ENCODE measurements at regions not wholly inside any gene's neighbourhood (a gene's known extent, or its start where the extent isn't known, plus 50 kb on each side); places are given as distances from the start of the nearest gene placed in this dataset.
"Not testable (repeated sequence)": the region's sequence is repeated elsewhere in the genome, so short reads cannot be mapped to it uniquely, and the experiment has no call there.

DNA sequence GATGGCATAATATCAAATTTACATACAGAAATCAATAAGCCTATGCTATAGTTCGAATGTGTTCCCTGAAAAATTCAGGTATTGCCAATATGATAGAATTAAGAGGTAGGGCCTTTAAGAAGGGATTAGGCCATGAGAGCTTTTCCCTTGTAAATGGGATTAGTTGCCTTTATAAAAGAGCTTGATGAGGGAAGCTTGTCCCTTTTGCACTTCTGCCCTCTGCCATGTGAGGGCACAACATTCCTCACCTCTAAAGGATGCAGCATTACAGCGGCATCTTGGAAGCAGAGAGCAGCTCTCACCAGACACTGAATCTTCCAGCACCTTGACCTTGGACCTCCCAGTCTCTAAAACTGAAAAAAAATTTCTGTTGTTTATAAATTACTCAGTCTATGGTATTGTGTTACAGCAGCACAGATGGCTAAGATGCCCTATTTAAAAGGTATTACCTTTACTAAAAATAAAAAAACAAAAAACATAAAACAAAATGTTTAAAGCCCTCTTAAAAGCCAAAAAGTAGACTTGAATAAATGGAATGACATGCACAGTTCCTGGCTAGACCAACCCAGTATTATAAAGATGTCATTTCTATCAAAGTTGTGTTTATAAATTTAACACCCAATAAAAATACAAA, 909.6 kb downstream of the REEP3 start:
- Histone ChIP-seq H3K4me1 (ENCODE audit: control insufficient read depth, insufficient read depth, low read depth, low read length) (no peaks in the 10 kb centered on the region), H3K4me3 (ENCODE audit: insufficient read depth in 1 of 2, low read depth in 1 of 2, low read length in 2 of 2) (no peak overlapping the region), H4K8ac (ENCODE audit: low read length) (no peak overlapping the region), H3K9me3 (ENCODE audit: control insufficient read depth, low read length) (no peaks in the 10 kb centered on the region), H3K27me3 (ENCODE audit: control insufficient read depth in 1 of 2, insufficient read depth in 1 of 2, low read length in 2 of 2) (no peaks in the 10 kb centered on the region), H3K9ac (ENCODE audit: low read length) (no peak overlapping the region), H3K27ac (ENCODE audit: low read length, poor library complexity, severe bottlenecking) (no peak overlapping the region), H2AK5ac (ENCODE audit: low read length, severe bottlenecking) (no peak overlapping the region), H2BK12ac (ENCODE audit: low read length in 2 of 2) (no peak overlapping the region), H4K91ac (ENCODE audit: low read length) (no peak overlapping the region), H2AFZ (ENCODE audit: low read depth, low read length) (no peak overlapping the region), H3K36me3 (ENCODE audit: control insufficient read depth in 1 of 2, insufficient read depth in 2 of 2, low read depth in 1 of 2, low read length in 2 of 2) (no peaks in the 10 kb centered on the region), H2BK5ac (ENCODE audit: low read depth, low read length, poor library complexity, severe bottlenecking) (no peak overlapping the region), H3K4me2 (ENCODE audit: low read length, poor library complexity, severe bottlenecking) (no peak overlapping the region), H3K14ac (ENCODE audit: low read length in 2 of 2) (no peak overlapping the region), H3K18ac (ENCODE audit: low read depth in 1 of 2, low read length in 2 of 2) (no peak overlapping the region), H3K4ac (ENCODE audit: low read depth in 1 of 2, low read length in 2 of 2) (no peak overlapping the region), H2BK15ac (ENCODE audit: low read depth, poor library complexity, severe bottlenecking) (no peak overlapping the region), H3K79me1 (replicated peaks; ENCODE audit: low read length, poor library complexity, severe bottlenecking) (no peaks in the 10 kb centered on the region), H2BK120ac (ENCODE audit: low read depth, low read length) (no peak overlapping the region), H3K23ac (ENCODE audit: low read length in 2 of 2) (no peak overlapping the region)
- WGBS, result 0% methylated on average over 2 of the region's 2 CpGs
- DNase-seq, result no peak

DNA sequence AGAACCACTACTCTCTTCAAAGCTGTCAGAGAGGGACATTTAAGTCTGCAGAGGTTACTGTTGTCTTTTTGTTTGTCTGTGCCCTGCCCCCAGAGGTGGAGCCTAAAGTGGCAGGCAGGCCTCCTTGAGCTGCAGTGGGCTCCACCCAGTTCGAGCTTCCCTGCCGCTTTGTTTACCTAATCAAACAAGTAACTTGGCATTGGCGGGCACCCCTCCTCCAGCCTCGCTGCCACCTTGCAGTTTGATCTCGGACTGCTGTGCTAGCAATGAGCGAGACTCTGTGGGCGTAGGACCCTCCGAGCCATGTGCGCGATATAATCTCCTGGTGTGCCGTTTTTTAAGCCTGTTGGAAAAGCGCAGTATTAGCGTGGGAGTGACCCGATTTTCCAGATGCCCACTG, 920.7 kb downstream of the REEP3 start:
- H2AFZ ChIP-seq (ENCODE audit: low read depth, low read length); H3K27ac ChIP-seq (ENCODE audit: low read length, poor library complexity, severe bottlenecking); DNase-seq; H2BK15ac ChIP-seq (ENCODE audit: low read depth, poor library complexity, severe bottlenecking); H2AK5ac ChIP-seq (ENCODE audit: low read length, severe bottlenecking); H3K4ac ChIP-seq (ENCODE audit: low read depth in 1 of 2, low read length in 2 of 2); H2BK120ac ChIP-seq (ENCODE audit: low read depth, low read length); H3K79me1 ChIP-seq (replicated peaks; ENCODE audit: low read length, poor library complexity, severe bottlenecking); H3K36me3 ChIP-seq (ENCODE audit: control insufficient read depth in 1 of 2, insufficient read depth in 2 of 2, low read depth in 1 of 2, low read length in 2 of 2); H3K9ac ChIP-seq (ENCODE audit: low read length); H4K91ac ChIP-seq (ENCODE audit: low read length); H3K27me3 ChIP-seq (ENCODE audit: control insufficient read depth in 1 of 2, insufficient read depth in 1 of 2, low read length in 2 of 2); H3K14ac ChIP-seq (ENCODE audit: low read length in 2 of 2); H3K9me3 ChIP-seq (ENCODE audit: control insufficient read depth, low read length); H2BK12ac ChIP-seq (ENCODE audit: low read length in 2 of 2); H3K23ac ChIP-seq (ENCODE audit: low read length in 2 of 2); H2BK5ac ChIP-seq (ENCODE audit: low read depth, low read length, poor library complexity, severe bottlenecking); H3K4me2 ChIP-seq (ENCODE audit: low read length, poor library complexity, severe bottlenecking); H3K18ac ChIP-seq (ENCODE audit: low read depth in 1 of 2, low read length in 2 of 2); H3K4me1 ChIP-seq (ENCODE audit: control insufficient read depth, insufficient read depth, low read depth, low read length); H4K8ac ChIP-seq (ENCODE audit: low read length); H3K4me3 ChIP-seq (ENCODE audit: insufficient read depth in 1 of 2, low read depth in 1 of 2, low read length in 2 of 2): not testable (repeated sequence)
- 95% methylated on average over 14 of the region's 14 CpGs for WGBS

DNA sequence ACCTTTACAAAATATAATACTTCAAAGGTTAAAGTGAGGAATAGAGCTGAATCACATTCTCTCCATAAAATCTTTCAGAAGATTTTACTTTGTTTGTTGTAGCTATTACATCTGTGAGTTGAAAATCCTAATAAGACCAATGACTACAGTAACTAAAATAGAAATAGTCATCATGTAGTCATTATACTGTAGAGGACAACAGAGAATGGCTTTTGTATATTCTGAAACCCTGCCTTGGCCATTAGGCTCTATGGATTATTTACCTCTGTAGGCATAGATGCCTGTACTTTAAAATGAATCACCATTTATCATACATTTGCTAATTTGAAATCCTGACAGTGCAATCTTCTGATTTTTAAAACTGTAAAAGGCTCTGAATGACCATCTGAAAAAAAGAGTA, 923.0 kb downstream of the REEP3 start:
- Histone ChIP-seq H3K4me2 (ENCODE audit: low read length, poor library complexity, severe bottlenecking) (no peak overlapping the region), H2BK15ac (ENCODE audit: low read depth, poor library complexity, severe bottlenecking) (no peak overlapping the region), H3K14ac (ENCODE audit: low read length in 2 of 2) (no peak overlapping the region), H4K8ac (ENCODE audit: low read length) (no peak overlapping the region), H2AK5ac (ENCODE audit: low read length, severe bottlenecking) (no peak overlapping the region), H3K9ac (ENCODE audit: low read length) (no peak overlapping the region), H4K91ac (ENCODE audit: low read length) (no peak overlapping the region), H2BK5ac (ENCODE audit: low read depth, low read length, poor library complexity, severe bottlenecking) (no peak overlapping the region), H3K27ac (ENCODE audit: low read length, poor library complexity, severe bottlenecking) (no peak overlapping the region), H3K79me1 (replicated peaks; ENCODE audit: low read length, poor library complexity, severe bottlenecking) (no peaks in the 10 kb centered on the region), H3K27me3 (ENCODE audit: control insufficient read depth in 1 of 2, insufficient read depth in 1 of 2, low read length in 2 of 2) (no peaks in the 10 kb centered on the region), H3K4ac (ENCODE audit: low read depth in 1 of 2, low read length in 2 of 2) (no peak overlapping the region), H3K4me1 (ENCODE audit: control insufficient read depth, insufficient read depth, low read depth, low read length) (no peaks in the 10 kb centered on the region), H3K18ac (ENCODE audit: low read depth in 1 of 2, low read length in 2 of 2) (no peak overlapping the region), H2AFZ (ENCODE audit: low read depth, low read length) (no peak overlapping the region), H3K23ac (ENCODE audit: low read length in 2 of 2) (no peak overlapping the region), H2BK120ac (ENCODE audit: low read depth, low read length) (no peak overlapping the region), H3K36me3 (ENCODE audit: control insufficient read depth in 1 of 2, insufficient read depth in 2 of 2, low read depth in 1 of 2, low read length in 2 of 2) (no peaks in the 10 kb centered on the region), H2BK12ac (ENCODE audit: low read length in 2 of 2) (no peak overlapping the region), H3K9me3 (ENCODE audit: control insufficient read depth, low read length) (no peaks in the 10 kb centered on the region), H3K4me3 (ENCODE audit: insufficient read depth in 1 of 2, low read depth in 1 of 2, low read length in 2 of 2) (no peak overlapping the region)
- no peak for DNase-seq

DNA sequence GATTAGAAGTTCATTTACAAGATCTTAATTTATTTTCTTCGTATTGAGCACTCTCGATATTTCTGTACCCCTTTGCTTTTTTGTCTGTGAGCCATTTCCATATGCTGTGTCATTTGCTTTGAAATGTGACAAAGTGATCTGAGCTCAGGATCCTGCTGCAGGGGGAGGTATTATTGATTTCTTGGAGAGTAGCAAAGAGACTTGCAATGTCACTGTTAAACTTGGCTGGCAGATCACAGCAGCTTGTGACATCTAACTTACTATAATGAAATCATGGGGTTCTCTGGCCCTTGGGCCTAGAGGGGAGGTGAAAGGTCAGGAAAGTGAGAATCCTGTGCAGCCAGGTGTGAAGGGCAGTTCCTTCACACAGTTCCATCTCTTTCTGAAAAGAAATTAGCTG, 923.4 kb downstream of the REEP3 start:
- Histone ChIP-seq H2BK12ac (ENCODE audit: low read length in 2 of 2) (no peak overlapping the region), H3K27me3 (ENCODE audit: control insufficient read depth in 1 of 2, insufficient read depth in 1 of 2, low read length in 2 of 2) (no peaks in the 10 kb centered on the region), H3K36me3 (ENCODE audit: control insufficient read depth in 1 of 2, insufficient read depth in 2 of 2, low read depth in 1 of 2, low read length in 2 of 2) (no peaks in the 10 kb centered on the region), H2BK15ac (ENCODE audit: low read depth, poor library complexity, severe bottlenecking) (no peak overlapping the region), H4K91ac (ENCODE audit: low read length) (no peak overlapping the region), H2AK5ac (ENCODE audit: low read length, severe bottlenecking) (no peak overlapping the region), H2AFZ (ENCODE audit: low read depth, low read length) (no peak overlapping the region), H3K18ac (ENCODE audit: low read depth in 1 of 2, low read length in 2 of 2) (no peak overlapping the region), H3K4me1 (ENCODE audit: control insufficient read depth, insufficient read depth, low read depth, low read length) (no peaks in the 10 kb centered on the region), H3K27ac (ENCODE audit: low read length, poor library complexity, severe bottlenecking) (no peak overlapping the region), H3K4ac (ENCODE audit: low read depth in 1 of 2, low read length in 2 of 2) (no peak overlapping the region), H3K9me3 (ENCODE audit: control insufficient read depth, low read length) (no peaks in the 10 kb centered on the region), H3K4me2 (ENCODE audit: low read length, poor library complexity, severe bottlenecking) (no peak overlapping the region), H3K14ac (ENCODE audit: low read length in 2 of 2) (no peak overlapping the region), H3K4me3 (ENCODE audit: insufficient read depth in 1 of 2, low read depth in 1 of 2, low read length in 2 of 2) (no peak overlapping the region), H3K79me1 (replicated peaks; ENCODE audit: low read length, poor library complexity, severe bottlenecking) (no peaks in the 10 kb centered on the region), H2BK120ac (ENCODE audit: low read depth, low read length) (no peak overlapping the region), H2BK5ac (ENCODE audit: low read depth, low read length, poor library complexity, severe bottlenecking) (no peak overlapping the region), H3K9ac (ENCODE audit: low read length) (no peak overlapping the region), H3K23ac (ENCODE audit: low read length in 2 of 2) (no peak overlapping the region), H4K8ac (ENCODE audit: low read length) (no peak overlapping the region)
- DNase-seq, result no peak
- WGBS, result 100% methylated on average over 2 of the region's 2 CpGs

Measured in mesenchymal stem cell (in vitro differentiated cells and primary cell).